ENCODE measurements at regions not wholly inside any gene's neighbourhood (a gene's known extent, or its start where the extent isn't known, plus 50 kb on each side); places are given as distances from the start of the nearest gene placed in this dataset.

GRCh38 chr15:35603856-35604255 lies 57.9 kb upstream of the DPH6 start:
- TF ChIP-seq CTCF (IDR thresholded peaks at IDR 0.05; ENCODE audit: borderline replicate concordance, extremely low read depth, low read length, poor library complexity, severe bottlenecking) = no peak
- TF ChIP-seq EZH2 (IDR thresholded peaks at IDR 0.05; ENCODE audit: borderline replicate concordance, low read depth, low read length, severe bottlenecking) = no peak

Data from DND-41 (cell line).